GM10847 (cell line): ENCODE measurements at regions not wholly inside any gene's neighbourhood (a gene's known extent, or its start where the extent isn't known, plus 50 kb on each side); places are given as distances from the start of the nearest gene placed in this dataset.

ENCODE experiments used
- POLR2A ChIP-seq: IDR thresholded peaks from 2 replicates; pipeline ENCODE4 v1.6.1; 2011; ENCODE audit not compliant: insufficient read length; ENCODE audit errors: extremely low read depth

- no peak for TF ChIP-seq POLR2A
Measured at GRCh38 chr17:77873500-77874302, 84.8 kb upstream of the TNRC6C start.

GRCh38 chr17:77874303-77875050, 84.0 kb upstream of the TNRC6C start:
- TF ChIP-seq POLR2A: no peak

- TF ChIP-seq POLR2A: no peak
Measured at GRCh38 chr17:77875051-77875780, 83.3 kb upstream of the TNRC6C start.

- TF ChIP-seq POLR2A: no peak
Measured at GRCh38 chr17:77875881-77876509, 82.5 kb upstream of the TNRC6C start.

GRCh38 chr17:77877036-77877435, 81.5 kb upstream of the TNRC6C start:
- TF ChIP-seq POLR2A: no peak

GRCh38 chr17:77877646-77878355, 80.7 kb upstream of the TNRC6C start:
- TF ChIP-seq POLR2A: no peak

- no peak for TF ChIP-seq POLR2A
Measured at GRCh38 chr17:77879226-77879895, 79.1 kb upstream of the TNRC6C start.

- no peak for TF ChIP-seq POLR2A
Measured at GRCh38 chr17:77879896-77880280, 78.6 kb upstream of the TNRC6C start.

- TF ChIP-seq POLR2A: no peak
Measured at GRCh38 chr17:77880711-77881450, 77.6 kb upstream of the TNRC6C start.

GRCh38 chr17:77881545-77881944, 77.0 kb upstream of the TNRC6C start:
- TF ChIP-seq POLR2A: no peak

GRCh38 chr17:77882040-77882439, 76.5 kb upstream of the TNRC6C start:
- TF ChIP-seq POLR2A: no peak

- TF ChIP-seq POLR2A: no peak
Measured at GRCh38 chr17:77882481-77883212, 75.9 kb upstream of the TNRC6C start.

- no peak for TF ChIP-seq POLR2A
Measured at GRCh38 chr17:77883213-77883650, 75.3 kb upstream of the TNRC6C start.
